Psoas muscle (tissue), 7 donors: ENCODE measurements at regions not wholly inside any gene's neighbourhood (a gene's known extent, or its start where the extent isn't known, plus 50 kb on each side); places are given as distances from the start of the nearest gene placed in this dataset.

Experiments used
- ATAC-seq, 4 donors: fragments of 200-7000 bp; cut with Tn5 transposase; one replicate each; pipeline ENCODE4 v1.9.1; 2020; ENCODE audit warnings: moderate library complexity in 3 of 4, mild to moderate bottlenecking in 2 of 4
- DNase-seq, 2 donors: peaks; one replicate each; pipeline ENCODE4 v3.0.0-alpha.2; 2020
- H3K27ac ChIP-seq: fragments of 200-600 bp; one replicate; pipeline ENCODE4 v1.8.0; 2022
- H3K27me3 ChIP-seq, 3 donors: fragments of 200-600 bp in 1 of 3; one replicate each; pipeline versions ENCODE4 v1.6.1 to v1.8.0; 2013 to 2022; ENCODE audit warnings: low read length in 2 of 3, mild to moderate bottlenecking in 2 of 3, moderate library complexity in 1 of 3; ENCODE audit not compliant: insufficient read depth in 3 of 3
- H3K36me3 ChIP-seq, 2 donors: fragments of 200-600 bp in 1 of 2; one replicate each; pipeline versions ENCODE4 v1.6.1 to v1.8.0; 2013 to 2022; ENCODE audit warnings: low read depth in 1 of 2, mild to moderate bottlenecking in 1 of 2, moderate library complexity in 1 of 2; ENCODE audit not compliant: insufficient read depth in 1 of 2
- H3K4me1 ChIP-seq: fragments of 200-600 bp; one replicate; pipeline ENCODE4 v1.8.0; 2022
- H3K4me3 ChIP-seq: fragments of 200-600 bp; one replicate; pipeline ENCODE4 v1.8.0; 2022; ENCODE audit warnings: mild to moderate bottlenecking
- H3K9me3 ChIP-seq: fragments of 200-600 bp; one replicate; pipeline ENCODE4 v1.8.0; 2022
- CTCF ChIP-seq: fragments of 200-600 bp; IDR thresholded peaks from one replicate; pipeline ENCODE4 v1.8.0; 2022; ENCODE audit warnings: antibody characterized with exemption
- WGBS, 3 donors: extraction: QIAGEN DNeasy Blood & Tissue Kit; methylation state at CpG; one replicate each; pipeline versions ENCODE4 v1.1.6 to v1.1.7; 2013; 5-methylcytosine and 5-hydroxymethylcytosine counted together
- intact Hi-C, 2 donors: fragments of 100-400 bp; cut with DNase I; formaldehyde crosslinking; loops; one replicate each; pipeline versions ENCODE4 v1.11.0 to v1.14.2; 2022
- donor health status: healthy with polysubstance abuse.
- donor health status: DM: no; HTN: no; CAD: no; lungs with moderate emphysema.
- donor health status: Bipolar disorder and iron deficiency.
- donor health status: healthy.
- donor health status: DM: yes; HTN: yes; CAD: no.
- donor health status: DM: no; HTN: no; CAD: no.
- donor health status: DM: yes; HTN: yes; CAD: no.

GRCh38 chr11:69869311-69869939, 50.2 kb upstream of the FGF3 start:
- TF ChIP-seq CTCF, result no peak
- Histone ChIP-seq H3K4me1 (no peaks in the 10 kb centered on the region), H3K4me3 (no peak overlapping the region), H3K27me3 (peaks cover 0 to 41% (median 9%) of the 10 kb centered on the region in 3 donors), H3K9me3 (no peaks in the 10 kb centered on the region), H3K27ac (no peak overlapping the region), H3K36me3 (no peaks in the 10 kb centered on the region)
- no peak for ATAC-seq
- 86 to 91% (median 90%) methylated on average over 13 of the region's 13 CpGs for WGBS, 3 donors
- no peak for DNase-seq
- intact Hi-C loops, result no loop called here

- Histone ChIP-seq H3K27me3 (peaks cover 0 to 35% (median 9%) of the 10 kb centered on the region in 3 donors), H3K4me1 (no peaks in the 10 kb centered on the region), H3K27ac (no peak overlapping the region), H3K4me3 (no peak overlapping the region), H3K36me3 (no peaks in the 10 kb centered on the region), H3K9me3 (no peaks in the 10 kb centered on the region)
- TF ChIP-seq CTCF, result no peak
- ATAC-seq (no peak), DNase-seq (no peak)
- 65 to 84% (median 76%) methylated on average over 3 of the region's 3 CpGs for WGBS, 3 donors
- intact Hi-C loops, result no loop called here
Measured at GRCh38 chr11:69870766-69871165, 51.5 kb upstream of the FGF3 start.

- Histone ChIP-seq H3K4me1 (no peaks in the 10 kb centered on the region), H3K27me3 (peaks cover 0 to 22% (median 7%) of the 10 kb centered on the region in 3 donors), H3K4me3 (no peak overlapping the region), H3K36me3 (no peaks in the 10 kb centered on the region), H3K9me3 (no peaks in the 10 kb centered on the region), H3K27ac (no peak overlapping the region)
- no peak for TF ChIP-seq CTCF
- intact Hi-C loops, result no loop called here
- 71 to 79% (median 78%) methylated on average over 15 of the region's 15 CpGs for WGBS, 3 donors
- no peak for ATAC-seq
- DNase-seq, result no peak
Measured at GRCh38 chr11:69873166-69874077, 54.2 kb upstream of the FGF3 start.

- intact Hi-C loops, result no loop called here
- ATAC-seq, result no peak
- WGBS, 3 donors, result 76 to 81% (median 78%) methylated on average over 22 of the region's 22 CpGs
- H3K4me1 ChIP-seq, result no peaks in the 10 kb centered on the region
- H3K27ac ChIP-seq, result no peak overlapping the region
- no peaks in the 10 kb centered on the region for H3K36me3 ChIP-seq
- TF ChIP-seq CTCF, result no peak
- peaks cover 0 to 12% (median 5%) of the 10 kb centered on the region in 3 donors for H3K27me3 ChIP-seq
- no peaks in the 10 kb centered on the region for H3K9me3 ChIP-seq
- DNase-seq, result no peak
- H3K4me3 ChIP-seq, result no peak overlapping the region
Measured at GRCh38 chr11:69874178-69874983, 55.2 kb upstream of the FGF3 start.
